GM12874 (cell line): ENCODE measurements at regions not wholly inside any gene's neighbourhood (a gene's known extent, or its start where the extent isn't known, plus 50 kb on each side); places are given as distances from the start of the nearest gene placed in this dataset.

Experiments used
- TF ChIP-seq, protein P1 (sequence below): IDR thresholded peaks from 2 replicates; pipeline ENCODE4 v1.5.1; 2011; ENCODE audit warnings: low read depth, mild to moderate bottlenecking, control low read depth, low read length, moderate library complexity; ENCODE audit not compliant: insufficient read depth

GRCh38 chr14:98175881-98176280 lies 1096.1 kb downstream of the BCL11B start:
- TF ChIP-seq, protein P1, sequence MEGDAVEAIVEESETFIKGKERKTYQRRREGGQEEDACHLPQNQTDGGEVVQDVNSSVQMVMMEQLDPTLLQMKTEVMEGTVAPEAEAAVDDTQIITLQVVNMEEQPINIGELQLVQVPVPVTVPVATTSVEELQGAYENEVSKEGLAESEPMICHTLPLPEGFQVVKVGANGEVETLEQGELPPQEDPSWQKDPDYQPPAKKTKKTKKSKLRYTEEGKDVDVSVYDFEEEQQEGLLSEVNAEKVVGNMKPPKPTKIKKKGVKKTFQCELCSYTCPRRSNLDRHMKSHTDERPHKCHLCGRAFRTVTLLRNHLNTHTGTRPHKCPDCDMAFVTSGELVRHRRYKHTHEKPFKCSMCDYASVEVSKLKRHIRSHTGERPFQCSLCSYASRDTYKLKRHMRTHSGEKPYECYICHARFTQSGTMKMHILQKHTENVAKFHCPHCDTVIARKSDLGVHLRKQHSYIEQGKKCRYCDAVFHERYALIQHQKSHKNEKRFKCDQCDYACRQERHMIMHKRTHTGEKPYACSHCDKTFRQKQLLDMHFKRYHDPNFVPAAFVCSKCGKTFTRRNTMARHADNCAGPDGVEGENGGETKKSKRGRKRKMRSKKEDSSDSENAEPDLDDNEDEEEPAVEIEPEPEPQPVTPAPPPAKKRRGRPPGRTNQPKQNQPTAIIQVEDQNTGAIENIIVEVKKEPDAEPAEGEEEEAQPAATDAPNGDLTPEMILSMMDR = no peak

DNA sequence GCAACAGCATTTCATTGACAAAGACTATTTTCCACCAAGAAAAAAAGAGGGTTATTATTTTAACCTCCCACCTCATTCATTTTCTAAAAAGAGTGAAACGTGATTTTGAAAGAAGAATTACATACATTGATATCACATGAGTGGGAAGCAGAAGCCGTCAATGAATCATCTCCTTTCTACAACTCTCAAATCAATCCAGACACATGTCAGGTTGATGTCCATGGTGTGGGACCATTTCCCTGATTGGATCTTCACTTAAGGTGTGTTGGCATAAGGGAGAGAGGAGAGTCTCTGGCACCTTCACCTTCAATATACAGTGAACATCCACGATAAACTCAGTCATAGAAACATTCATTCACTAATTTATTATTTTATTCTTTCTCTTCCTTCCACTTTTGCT lies 1095.1 kb downstream of the BCL11B start:
- TF ChIP-seq, protein P1 = no peak

DNA sequence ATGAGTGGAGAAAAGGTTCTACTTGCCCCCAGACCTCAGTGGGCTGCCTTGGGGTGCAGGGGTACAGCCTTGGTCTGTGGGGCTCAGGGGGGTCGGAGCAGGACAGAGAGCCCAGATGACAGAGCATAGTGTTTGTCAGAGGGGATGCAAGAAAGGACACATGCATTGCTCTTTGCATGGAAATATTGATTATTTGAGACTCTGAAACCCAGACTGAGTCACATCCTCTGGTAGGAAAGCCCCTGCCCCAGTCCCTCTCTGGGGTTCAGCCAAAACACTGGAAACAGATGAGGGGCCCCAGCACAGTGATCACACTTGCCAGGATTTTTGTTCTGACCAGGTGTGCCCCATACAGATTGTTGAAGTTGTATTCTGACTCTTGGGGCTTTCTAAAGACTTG lies 1094.4 kb downstream of the BCL11B start:
- TF ChIP-seq, protein P1 = no peak

DNA sequence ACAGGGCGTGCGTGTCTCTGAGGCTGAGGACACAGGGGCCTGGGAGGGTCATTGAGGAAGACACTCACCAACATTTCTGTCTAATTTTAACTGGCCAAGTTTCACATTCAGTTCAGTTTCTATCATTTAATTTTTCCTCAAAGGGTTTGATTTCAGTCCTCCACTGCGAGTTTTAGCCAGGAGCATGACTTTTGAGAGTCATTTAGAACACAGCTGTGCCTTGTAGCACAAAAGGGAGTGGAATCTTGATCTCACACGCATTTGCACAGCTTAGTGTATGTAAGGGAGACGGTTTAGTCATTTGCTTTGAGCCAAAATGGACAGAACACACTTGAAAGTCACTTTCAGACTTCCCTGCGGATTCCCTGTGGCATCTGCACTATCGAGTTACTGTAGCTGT lies 1090.8 kb downstream of the BCL11B start:
- TF ChIP-seq, protein P1 = no peak

DNA sequence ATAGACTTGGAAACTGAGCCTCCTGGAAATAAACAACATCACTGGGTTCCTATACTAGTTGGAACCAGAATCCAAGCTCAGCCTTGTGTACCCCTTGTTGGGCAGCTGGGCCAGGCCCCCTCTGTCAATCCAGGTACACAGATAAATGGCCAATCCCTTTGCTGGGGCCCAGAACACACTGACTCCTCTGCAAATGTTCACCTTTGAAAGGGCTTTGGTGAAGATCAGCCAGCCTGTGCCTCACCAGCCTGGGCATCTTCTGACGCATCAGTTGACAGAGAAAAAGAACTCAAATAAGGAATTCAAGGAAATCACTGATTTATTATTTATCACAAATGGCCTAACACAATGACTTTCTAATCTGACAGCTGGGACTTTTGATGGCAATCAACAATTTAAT lies 1090.2 kb downstream of the BCL11B start:
- TF ChIP-seq, protein P1 = no peak

DNA sequence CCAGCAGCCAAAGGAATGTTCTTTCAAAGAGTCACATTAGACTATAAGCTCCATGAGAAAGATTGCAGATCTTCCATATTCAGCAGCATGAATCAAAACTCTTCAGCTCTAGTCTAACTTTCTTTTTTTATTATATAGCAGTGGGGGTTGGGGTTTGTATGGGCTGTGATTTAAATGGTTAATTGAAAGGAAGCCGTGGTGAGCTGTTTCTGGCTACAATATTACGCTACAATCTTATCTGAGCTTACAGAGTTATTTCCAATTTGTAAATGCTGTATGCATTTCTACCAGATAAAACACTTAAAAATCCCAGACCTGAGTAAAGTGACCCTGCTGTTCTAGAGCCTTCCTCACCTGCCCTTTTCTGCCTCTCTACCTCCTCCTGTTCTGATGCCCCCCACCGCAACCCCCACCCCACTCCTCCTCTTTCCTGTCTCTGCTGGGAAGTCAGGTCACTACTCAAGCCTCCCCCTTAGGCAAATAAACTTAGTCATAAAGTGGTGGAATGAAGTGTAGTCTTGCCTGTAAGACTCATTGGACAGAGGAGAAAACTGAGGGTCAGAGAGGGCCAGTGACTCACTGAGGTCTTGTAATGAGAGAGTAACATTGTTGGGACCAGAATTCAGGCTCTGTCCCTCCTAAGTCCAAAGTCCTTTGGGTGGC lies 1089.5 kb downstream of the BCL11B start:
- TF ChIP-seq, protein P1 = no peak

DNA sequence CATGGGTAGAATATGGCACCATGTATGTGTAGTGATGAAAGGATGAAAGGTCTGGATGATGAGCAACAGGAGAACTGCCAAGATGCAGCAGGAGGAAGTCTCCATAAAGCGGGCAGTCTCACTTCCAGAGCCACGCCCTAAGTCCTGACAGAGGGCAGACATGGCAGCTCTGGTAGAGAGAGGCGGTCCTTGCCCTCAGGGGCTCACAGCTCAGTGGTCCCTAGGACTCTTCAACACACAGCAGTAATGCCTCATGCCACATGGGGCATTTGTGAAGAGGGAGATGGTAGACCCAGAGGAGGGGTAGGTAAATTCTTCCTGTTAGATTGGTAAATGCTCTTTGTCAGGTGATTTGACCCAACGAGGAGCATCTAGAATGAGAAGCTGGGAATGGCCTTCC lies 1088.4 kb downstream of the BCL11B start:
- TF ChIP-seq, protein P1 = no peak
